ENCODE measurements at regions not wholly inside any gene's neighbourhood (a gene's known extent, or its start where the extent isn't known, plus 50 kb on each side); places are given as distances from the start of the nearest gene placed in this dataset.
"Not testable (repeated sequence)": the region's sequence is repeated elsewhere in the genome, so short reads cannot be mapped to it uniquely, and the experiment has no call there.

DNA sequence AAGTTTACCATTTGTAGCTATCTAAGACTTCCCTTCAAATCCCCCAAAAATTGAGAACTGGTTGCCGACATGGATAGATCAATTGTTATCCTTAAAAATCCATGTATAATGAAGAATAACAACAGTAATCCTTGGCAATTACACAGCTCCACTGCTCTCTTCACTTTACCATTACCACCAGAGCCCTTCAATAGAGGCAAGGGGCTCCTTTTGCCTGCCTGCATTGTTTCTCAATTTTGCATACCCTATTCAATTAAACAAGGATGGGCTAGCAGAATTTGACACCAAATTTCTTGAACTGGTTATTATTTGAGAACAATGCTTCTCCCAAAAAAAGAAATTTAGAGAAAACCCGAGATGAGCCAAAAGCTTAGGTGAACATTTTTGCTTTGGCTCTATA lies 387.8 kb upstream of the PKN2 start:
- DNase-seq (ENCODE audit: low read depth): no peak

DNA sequence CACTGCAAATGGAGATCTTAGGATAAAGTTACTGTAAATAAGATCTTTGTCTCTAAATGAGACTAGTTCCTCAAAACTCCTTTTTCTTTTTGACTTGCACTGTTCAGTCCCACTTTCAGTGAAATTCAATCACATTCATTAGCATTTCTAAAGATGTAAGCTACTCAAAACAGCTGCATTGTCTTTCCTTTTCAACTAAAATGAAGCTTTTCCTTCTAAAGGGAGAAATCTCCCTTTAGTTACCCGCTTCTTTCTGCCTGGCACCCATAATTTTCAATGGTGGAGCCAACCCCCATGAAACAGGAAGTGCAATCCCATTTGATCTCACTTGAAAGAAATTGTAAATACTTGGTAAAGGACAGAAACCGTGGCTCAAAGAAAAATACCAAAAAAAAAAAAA lies 387.4 kb upstream of the PKN2 start:
- no peak for DNase-seq (ENCODE audit: low read depth)

DNA sequence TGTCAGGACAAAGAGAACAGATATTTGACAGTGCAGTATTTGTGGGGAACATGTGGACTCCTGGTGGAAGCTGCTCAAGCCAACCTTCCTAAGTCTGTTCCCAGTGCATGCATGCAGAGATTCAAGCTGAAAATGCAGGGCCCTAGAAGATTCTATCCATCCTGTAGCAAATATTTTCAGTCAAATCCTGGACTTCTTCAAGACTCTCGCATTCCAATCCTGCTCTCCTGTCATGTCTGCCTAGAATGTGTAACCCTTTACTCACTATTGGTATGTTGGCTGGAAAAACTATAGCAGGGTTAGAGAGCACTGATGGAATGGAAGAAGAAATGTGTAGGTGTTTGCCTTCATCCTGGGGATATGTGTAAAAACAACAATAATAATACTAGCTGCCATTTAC lies 385.6 kb upstream of the PKN2 start:
- DNase-seq (ENCODE audit: low read depth): no peak

DNA sequence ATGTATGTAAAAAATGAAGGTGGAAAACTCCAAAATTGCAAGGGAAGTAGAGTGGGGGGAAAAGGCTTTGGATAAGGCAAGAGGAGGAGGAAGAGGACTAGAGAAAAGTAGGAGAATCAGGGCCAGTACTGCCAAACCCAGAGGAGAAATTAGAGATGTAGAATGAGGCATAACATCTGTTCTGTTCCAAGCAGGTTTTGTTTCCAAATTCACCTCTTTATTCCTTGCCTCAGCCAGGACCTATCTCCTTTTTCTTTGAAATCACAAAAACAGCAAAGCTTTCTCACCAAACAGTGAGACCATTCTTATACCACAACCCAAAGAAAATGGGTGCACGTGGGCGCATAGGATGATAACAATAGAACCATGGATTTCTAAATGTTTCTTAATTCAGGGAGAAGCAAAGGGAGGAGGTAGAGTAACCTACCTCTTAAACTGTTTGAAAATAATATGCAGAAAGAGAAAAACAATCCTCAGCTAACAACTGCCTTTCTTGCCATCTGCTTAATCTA lies 383.3 kb upstream of the PKN2 start:
- DNase-seq (ENCODE audit: low read depth): no peak

DNA sequence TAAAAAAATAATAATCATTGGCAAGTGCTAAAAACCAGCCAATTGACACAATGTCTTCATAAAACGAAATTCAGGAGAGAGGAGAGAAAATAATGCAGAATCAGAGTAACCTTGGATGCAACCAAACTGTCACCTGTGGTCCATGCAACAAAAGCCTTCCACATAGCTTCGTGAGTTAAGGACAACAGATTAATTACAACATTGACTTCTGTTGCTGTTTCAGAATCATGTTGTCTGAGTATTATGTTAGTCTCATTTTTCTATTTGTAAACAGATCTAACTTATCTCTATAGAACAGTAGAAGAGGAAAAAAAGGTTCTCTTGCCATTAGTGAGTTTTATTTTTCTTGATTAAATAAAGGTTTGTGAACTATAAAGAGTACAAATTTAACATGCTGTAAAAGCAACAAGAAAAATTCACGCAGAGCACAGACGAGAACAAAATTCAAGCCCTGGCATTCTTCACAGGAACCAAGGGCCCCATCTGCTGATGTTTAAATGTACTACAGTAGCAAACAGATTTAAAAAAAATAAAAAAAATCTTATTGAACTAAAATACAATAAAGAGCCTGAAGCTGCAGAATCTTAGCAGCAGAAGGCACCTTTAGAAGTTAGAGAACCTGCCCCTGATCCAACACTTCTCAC lies 381.1 kb upstream of the PKN2 start:
- DNase-seq (ENCODE audit: low read depth): no peak

DNA sequence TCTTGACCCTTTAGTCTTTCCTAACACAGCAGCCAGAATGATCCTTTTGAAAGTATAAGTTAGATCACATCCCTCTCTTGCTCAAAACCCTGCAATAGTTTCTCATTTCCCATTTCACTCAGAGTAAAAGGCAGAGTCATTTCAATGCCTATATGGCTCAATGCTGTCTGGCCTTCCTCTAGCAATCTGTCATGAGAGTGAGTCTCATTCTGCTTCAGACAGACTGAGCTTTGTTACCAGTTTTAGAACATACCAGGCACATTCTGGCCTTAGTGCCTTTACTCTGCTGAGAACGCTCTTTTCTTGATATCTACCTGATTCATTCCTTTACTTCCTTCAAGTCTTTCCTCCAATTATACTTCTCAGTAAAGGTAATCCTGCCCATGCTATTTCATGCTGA lies 372.8 kb upstream of the PKN2 start:
- DNase-seq (ENCODE audit: low read depth): no peak

DNA sequence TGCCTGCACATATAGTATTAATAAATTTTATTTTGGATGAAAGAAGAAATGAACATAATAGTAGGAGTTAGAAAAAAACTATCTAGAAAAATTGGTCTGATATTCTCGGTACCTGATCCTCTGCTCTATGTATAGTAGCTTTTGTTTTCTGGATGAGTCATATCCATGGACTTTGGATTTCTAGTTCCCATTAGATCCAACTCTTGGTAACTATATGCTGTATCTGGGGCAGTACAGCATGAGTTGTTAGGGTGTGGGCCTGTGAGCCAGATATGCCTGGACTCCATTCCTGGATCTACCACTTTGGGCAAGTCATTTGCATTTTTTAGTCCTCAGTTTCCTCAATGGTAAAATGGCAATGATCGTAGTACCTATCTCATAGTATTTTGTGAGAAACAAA lies 372.2 kb upstream of the PKN2 start:
- DNase-seq (ENCODE audit: low read depth): no peak

DNA sequence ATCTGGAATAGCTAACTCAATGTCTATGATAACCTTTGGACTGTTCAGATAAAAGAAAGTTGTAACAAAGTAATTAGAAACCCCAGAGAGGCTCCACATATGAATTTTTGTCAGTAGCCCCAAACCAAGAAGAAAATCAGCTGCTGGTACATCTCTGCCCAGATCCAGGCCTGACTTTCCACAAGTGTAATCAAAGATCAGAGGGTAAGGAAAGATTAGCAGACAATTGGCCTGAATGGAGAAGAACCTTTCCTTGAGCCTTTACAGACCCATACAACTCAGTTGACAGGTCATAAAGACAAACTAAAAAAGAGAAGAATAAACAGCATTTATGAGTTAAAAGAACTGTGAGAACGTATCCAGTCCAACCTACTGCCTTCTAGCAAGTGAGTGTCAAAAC lies 366.7 kb upstream of the PKN2 start:
- DNase-seq (ENCODE audit: low read depth): no peak

DNA sequence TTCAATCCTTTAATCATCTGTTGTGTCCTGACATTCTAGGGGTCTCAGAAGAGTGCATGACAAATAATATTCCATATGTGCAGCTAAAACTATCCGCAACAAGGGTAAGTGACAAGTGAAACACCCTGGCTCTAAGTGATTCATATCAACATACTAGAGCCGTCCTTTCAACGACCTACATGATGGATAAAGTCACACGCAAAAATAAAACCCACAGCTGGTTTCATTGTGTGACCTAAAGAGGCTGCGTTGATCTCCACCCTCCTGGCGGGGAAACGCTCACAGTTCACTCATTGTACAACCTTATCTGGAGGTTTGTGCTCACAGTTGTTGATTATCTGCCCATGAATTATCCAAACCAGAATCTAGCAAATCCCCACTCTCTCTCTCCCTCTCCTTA lies 365.3 kb upstream of the PKN2 start:
- DNase-seq (ENCODE audit: low read depth): no peak

DNA sequence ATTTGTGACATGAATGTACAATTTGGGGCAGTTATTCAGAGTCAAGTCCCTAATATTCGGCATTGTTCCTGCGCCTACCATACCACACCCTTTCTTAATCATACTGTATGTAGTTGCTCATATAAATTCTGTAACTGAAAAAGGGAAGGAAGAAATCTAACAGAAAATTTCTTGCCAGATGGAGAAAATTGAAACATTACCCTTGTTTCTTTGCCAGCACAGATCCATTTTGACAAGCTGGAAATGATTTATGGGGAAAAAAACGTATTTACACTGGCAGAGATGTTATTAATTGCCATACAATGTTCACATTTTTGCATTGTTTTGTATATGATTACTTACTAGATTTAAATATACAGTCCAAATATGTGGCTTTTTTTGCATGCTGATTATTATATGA lies 363.8 kb upstream of the PKN2 start:
- DNase-seq (ENCODE audit: low read depth): no peak

DNA sequence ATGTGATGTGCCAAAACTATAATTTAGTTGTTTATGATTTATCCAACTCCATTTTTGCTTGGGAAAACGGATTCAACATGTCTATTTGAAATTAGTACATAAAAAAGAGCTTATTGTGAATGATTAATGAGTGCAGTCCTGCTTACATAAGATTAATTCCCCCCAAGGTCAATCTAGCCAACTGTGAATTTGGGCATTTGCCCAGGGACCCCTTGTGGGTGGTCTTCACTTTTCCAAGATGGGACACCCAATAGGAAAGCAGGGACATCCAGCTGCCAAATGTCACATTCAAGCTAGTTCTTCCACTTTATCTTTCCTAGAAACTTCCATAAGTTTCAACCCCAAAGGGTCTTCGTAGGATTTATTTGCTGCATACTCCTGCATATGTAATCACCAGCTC lies 362.4 kb upstream of the PKN2 start:
- no peak for DNase-seq (ENCODE audit: low read depth)

DNA sequence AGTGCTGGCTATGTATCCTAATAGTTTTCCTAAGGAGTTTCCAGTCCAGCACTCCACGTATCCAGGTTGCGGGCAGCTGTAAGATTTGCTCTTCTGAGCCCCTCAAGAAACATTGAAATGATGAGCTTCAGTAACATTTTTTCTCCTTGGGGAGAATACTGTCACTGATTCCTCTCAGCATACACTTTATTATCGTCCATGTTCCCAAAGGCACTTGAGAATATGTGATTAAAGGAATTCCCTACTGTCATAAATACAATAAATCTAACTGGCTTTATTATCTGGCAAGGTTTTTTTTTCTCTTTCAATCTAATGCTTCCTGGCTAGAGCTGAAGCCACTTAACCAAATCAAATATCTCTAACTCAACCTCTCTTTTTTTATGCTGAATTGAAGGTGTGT lies 359.2 kb upstream of the PKN2 start:
- no peak for DNase-seq (ENCODE audit: low read depth)

DNA sequence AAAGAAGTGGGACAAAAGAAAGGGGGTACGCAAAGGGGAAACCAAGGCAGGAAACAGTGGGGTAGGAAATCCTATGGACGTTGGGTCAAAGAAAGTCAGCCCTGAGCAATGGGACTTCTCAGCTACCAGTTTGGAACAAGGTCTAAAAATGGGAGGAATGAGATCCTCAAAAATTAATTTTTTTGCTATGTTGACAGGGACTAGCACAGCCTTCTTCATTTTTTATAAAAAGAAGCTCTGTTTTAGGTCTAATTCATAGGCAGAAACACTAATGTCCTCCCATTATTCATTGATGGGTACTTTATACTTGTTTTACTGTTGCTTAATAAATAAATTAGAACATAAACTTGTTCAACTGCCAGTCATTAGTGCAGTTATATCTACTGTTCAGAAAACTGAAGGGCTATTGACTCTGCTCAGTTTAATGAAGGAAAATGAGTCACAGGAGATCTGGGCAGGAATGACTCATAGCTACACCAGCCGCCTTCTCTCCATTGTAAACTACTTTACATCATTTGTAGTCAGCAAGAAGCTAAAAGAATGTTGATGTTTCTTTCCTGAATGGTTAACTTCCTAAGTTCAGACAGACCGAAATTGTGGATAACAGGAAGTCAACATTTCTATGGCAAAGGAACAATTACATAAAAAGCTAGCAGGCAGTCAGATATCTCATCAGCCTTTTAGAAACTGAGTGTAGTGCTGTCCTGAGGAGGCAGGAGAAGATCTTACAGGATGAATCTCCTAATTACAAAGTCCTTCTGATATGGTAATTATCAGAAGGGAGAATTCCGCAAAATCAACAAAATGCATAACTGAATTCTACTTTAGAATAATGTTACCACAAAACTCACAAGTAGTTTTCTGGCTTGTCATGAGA lies 356.4 kb upstream of the PKN2 start:
- DNase-seq (ENCODE audit: low read depth): peak; percentile 54

DNA sequence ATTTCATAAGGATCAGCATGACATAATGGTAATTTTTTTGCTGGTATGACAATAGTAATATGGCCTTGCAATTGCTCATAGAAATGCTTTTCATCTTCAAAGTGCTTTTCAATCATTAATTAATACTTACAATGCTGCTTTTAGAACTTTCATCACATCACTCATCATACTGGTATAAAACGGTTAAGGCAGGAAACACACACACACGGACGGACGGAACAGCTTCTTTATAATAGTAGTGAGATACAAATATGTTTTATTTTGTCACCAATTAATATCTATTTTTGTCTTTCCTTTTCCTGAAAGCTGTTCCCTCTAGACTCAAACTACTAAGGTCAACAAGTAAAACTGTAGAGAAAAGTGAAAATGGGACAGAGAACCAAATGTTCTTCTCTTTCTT lies 353.9 kb upstream of the PKN2 start:
- no peak for DNase-seq (ENCODE audit: low read depth)

DNA sequence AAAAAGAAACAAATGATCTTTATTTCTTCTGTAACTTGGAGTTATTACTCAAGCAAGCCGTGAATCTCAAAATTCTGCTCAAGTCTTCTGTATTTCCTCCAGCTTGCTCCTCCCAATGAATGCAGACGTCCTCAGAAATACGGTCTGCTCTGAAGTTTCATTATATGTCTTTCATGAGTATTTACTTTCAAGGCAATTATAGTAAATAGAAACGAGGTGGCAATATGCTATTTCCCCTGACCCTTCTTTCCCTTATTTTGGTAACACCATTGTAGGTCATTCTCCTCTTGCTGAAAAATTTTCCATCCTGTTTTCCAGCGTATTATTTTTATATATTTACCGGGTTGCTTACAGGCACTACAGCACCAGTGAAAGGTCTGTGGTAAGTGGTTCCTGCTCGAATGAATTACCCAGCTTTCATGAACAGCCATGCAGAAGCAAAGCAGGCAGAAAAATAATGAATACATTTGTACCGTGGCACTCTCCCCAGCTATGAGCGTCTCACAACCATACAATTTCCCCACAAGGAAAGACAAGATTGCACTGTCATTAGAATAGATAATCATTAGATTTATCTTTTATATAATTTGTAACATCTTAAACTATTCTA lies 350.9 kb upstream of the PKN2 start:
- DNase-seq (ENCODE audit: low read depth): no peak

DNA sequence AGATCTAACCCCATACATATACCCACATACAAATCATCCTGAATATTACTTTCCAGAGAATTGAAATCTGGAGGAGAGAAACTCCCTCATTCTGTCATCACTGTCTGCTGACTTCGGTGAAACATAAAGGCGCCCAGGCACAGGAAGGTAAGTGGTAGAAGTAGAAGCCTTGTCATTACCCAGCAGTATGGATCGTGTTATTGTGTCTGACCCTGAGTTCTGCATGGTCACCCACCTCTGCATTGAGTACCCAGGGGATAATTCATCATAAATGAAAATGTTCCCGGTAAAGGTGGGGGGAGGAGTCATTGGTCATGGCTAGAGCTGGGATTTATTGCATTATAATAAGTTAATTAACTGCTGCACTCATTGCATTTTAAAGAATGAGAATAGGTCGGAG lies 342.6 kb upstream of the PKN2 start:
- no peak for DNase-seq (ENCODE audit: low read depth)

DNA sequence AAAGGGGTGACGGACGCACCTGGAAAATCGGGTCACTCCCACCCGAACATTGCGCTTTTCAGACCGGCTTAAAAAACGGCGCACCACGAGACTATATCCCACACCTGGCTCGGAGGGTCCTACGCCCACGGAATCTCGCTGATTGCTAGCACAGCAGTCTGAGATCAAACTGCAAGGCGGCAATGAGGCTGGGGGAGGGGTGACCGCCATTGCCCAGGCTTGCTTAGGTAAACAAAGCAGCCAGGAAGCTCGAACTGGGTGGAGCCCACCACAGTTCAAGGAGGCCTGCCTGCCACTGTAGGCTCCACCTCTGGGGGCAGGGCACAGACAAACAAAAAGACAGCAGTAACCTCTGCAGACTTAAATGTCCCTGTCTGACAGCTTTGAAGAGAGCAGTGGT lies 342.0 kb upstream of the PKN2 start:
- DNase-seq (ENCODE audit: low read depth): not testable (repeated sequence)

DNA sequence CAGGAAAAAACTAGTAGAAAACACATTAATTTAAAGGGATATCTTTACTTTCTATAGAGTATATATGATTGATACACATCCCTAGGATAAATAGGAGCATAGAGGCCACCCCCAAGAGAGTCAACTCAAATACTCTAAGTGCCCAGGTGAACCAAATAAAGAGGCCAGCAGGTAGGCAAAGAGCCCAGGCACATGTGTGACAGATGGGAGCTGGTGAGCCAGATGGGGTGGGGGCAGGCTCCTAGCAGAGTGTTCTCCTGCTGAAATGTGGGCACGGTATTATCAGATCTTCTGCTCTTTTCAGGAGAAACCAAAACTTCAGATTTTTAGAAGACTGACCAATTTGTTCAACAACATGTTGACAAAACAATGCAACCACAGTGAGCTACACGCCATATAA lies 333.4 kb upstream of the PKN2 start:
- no peak for DNase-seq (ENCODE audit: low read depth)

DNA sequence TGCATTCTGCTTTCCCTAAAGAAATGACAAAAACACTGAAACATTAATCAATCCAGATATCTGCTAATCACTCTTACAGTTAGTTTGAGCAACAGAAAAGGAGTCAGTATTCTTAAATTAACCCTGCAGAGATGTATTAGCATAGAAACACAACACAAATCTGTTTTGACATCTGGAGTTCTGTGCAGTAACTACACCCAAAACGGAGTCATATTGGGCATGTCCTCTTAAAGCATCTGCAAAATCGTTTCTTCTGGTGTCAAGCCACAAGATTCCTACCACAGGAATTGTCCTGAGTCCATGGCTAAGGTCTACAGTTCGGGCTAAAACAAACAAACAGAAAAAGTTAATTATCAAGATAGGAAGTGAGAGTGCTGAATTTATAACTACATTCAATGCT lies 332.1 kb upstream of the PKN2 start:
- no peak for DNase-seq (ENCODE audit: low read depth)

DNA sequence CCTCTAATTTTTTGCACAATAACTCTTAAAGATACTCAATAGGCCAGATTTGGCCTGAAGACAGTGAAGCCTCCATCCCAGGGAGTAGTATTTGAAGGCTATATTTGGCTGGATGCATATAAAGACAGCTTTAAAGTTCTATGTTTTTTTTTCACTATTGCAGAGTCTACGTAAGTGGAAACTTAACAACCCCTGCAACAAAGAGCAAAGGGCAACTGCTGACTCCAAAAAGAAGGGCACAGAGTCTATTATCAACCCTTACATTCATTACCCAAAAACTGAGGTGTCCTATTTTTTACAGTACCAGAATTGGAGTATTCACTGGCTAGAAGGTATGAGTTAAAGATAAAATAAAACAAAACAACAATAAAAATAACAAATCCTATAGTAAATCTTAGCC lies 329.8 kb upstream of the PKN2 start:
- no peak for DNase-seq (ENCODE audit: low read depth)

DNA sequence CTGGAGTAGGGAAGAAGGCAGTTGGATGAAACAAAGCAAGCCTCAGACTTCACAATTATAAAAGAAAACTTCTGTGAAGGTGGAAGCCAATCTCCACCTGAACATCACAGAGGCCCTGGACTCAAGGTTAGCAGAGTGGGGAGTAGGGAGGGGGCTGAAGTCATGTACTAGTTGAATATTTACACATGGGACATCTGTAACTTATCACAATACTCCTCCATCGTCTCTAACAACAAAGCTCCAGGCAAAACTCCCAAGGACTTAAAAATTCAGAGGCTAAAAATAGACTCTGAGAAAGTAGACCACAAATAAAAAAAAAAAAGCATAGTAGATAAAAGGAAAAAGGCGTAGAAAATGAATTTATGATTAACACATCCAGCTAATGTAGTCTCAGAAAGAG lies 326.3 kb upstream of the PKN2 start:
- DNase-seq (ENCODE audit: low read depth): no peak

DNA sequence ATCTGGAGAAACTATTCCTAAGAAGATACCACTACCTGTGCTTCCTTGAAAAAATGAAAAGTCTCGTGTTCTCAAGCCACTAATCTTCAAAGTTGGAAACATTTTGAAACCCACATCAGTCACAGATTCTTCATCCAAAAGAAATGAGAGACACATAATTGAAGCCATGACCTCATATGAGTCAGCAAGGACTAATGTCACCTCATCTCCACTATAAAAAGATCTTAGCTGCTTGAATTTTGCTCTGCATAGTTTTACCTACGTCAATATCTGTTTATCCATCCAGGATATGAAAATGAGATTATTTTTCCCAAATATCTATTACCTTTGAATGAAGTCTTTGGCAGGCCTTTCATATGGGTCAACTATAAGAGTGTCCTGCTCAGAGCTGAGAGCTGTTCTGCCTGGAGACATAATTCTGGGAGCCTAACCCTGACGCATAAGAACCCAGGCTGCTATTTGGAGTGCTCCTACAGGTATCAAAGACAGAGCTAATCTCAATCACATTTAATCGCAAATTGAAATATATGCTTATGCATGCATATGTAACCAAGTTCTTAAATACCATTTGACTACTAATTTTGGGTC lies 312.5 kb upstream of the PKN2 start:
- no peak for DNase-seq (ENCODE audit: low read depth)

DNA sequence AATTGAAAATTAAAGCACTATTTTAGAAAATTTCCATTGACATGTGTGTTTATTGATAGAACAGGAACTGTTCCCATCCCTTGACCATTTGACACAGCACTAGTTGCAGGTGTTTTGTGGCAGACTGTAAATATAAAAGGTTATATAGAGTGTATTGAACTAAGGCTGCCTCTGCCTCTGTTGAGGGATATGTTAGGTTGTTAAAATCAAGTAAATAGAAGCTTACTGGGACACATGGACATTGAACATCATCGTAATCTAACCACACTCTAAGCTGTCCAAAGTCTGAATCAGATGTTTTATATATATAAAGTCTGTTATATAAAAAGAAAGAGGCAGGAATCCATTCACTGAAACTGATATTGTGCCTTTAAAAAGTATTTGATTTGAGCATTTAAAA lies 308.1 kb upstream of the PKN2 start:
- DNase-seq (ENCODE audit: low read depth): no peak
